PC-3 (cell line): ENCODE measurements at regions not wholly inside any gene's neighbourhood (a gene's known extent, or its start where the extent isn't known, plus 50 kb on each side); places are given as distances from the start of the nearest gene placed in this dataset.

ENCODE experiments used
- CTCF ChIP-seq: fragments of 300-600 bp; sonication (generic); conservative IDR thresholded peaks from 2 replicates; pipeline ENCODE4 v1.5.1; 2017; ENCODE audit warnings: antibody characterized with exemption, low read depth, mild to moderate bottlenecking, low read length
- EZH2 ChIP-seq: fragments of 300-600 bp; sonication (generic); IDR thresholded peaks from one replicate; pipeline ENCODE4 v1.6.1; 2017; ENCODE audit warnings: antibody characterized with exemption, mild to moderate bottlenecking, low read length; ENCODE audit not compliant: unreplicated experiment

- TF ChIP-seq CTCF (no peak), EZH2 (no peak)
Measured at GRCh38 chr15:69626095-69627066, 173.8 kb downstream of the RPLP1 start.
